Fibroblast of villous mesenchyme (primary cell): ENCODE measurements at regions not wholly inside any gene's neighbourhood (a gene's known extent, or its start where the extent isn't known, plus 50 kb on each side); places are given as distances from the start of the nearest gene placed in this dataset.

ENCODE experiments used
- DNase-seq: peaks from one replicate; pipeline ENCODE4 v3.0.0-alpha.2; 2010; ENCODE audit warnings: low read depth
- H3K4me3 ChIP-seq: 2 replicates; pipeline ENCODE4 v1.5.1; 2011; ENCODE audit warnings: low read depth, mild to moderate bottlenecking, low read length
- CTCF ChIP-seq: IDR thresholded peaks from 2 replicates; pipeline ENCODE4 v1.5.1; 2012; ENCODE audit warnings: low read depth, mild to moderate bottlenecking, low read length; ENCODE audit not compliant: insufficient read depth

DNA sequence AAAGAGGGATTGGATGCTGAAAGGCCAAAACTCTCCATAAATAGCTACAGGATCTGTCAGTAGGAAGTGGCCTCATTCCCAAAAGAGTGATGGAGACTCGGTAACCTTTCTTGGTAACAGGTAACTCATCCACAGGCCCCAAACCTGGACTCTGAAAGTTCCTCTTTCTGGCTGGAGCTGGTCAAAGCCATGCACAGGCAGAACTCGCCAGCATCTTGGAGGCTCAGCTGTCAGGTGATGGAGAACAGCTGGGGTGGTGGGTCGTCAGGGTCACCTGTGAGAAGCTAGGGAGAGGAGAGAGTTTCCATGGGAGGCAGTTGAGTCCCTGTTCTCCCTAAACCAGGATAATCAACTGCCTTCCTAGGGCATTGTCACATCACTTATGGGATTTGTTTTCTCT, 354.3 kb upstream of the GATB start:
- no peak for TF ChIP-seq CTCF
- no peak overlapping the region for H3K4me3 ChIP-seq
- DNase-seq: no peak

GRCh38 chr4:152114562-152114961, 353.8 kb upstream of the GATB start:
- no peak overlapping the region for H3K4me3 ChIP-seq
- DNase-seq: no peak
- TF ChIP-seq CTCF: no peak

DNA sequence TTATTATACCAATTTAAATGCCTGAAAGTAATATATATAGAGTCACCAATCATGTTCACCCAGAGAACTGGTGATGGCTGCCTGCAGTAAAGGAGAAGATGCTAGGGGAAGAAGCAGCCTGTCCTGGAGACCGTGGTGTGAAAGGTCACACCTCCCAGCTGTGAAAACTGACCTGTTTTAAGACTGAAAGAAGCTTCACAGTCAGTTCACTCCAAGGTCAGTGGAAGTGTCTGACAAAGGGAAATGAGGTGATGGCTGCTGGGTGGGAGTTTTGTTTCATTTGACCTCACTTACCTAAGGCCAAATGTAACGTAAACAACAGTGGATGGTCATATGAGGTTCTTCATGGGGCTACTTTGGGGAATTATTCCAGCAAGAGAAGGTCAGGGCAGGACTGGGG, 352.1 kb upstream of the GATB start:
- no peak for DNase-seq
- H3K4me3 ChIP-seq: no peak overlapping the region
- no peak for TF ChIP-seq CTCF

- no peak overlapping the region for H3K4me3 ChIP-seq
- no peak for TF ChIP-seq CTCF
- DNase-seq: no peak
Observed at GRCh38 chr4:152112190-152112589, 351.4 kb upstream of the GATB start.

- DNase-seq: no peak
- TF ChIP-seq CTCF: no peak
- no peak overlapping the region for H3K4me3 ChIP-seq
Observed at GRCh38 chr4:152110780-152111179, 350.0 kb upstream of the GATB start.

- no peak for TF ChIP-seq CTCF
- DNase-seq: no peak
- no peak overlapping the region for H3K4me3 ChIP-seq
Observed at GRCh38 chr4:152109531-152110509, 349.0 kb upstream of the GATB start.
